DND-41 (cell line): ENCODE measurements at regions not wholly inside any gene's neighbourhood (a gene's known extent, or its start where the extent isn't known, plus 50 kb on each side); places are given as distances from the start of the nearest gene placed in this dataset.

ENCODE experiments used
- ATAC-seq: fragments of 200-7000 bp; cut with Tn5 transposase; 3 replicates; pipeline ENCODE4 v1.9.1; 2021; ENCODE audit warnings: low read depth; ENCODE audit not compliant: insufficient read depth
- DNase-seq: peaks from one replicate; pipeline ENCODE4 v3.0.0-alpha.2; 2020
- H2AFZ ChIP-seq: 2 replicates; pipeline ENCODE4 v1.6.0; 2012; ENCODE audit warnings: low read depth, low read length
- H3K27ac ChIP-seq: 2 replicates; pipeline ENCODE4 v1.5.1; 2012; ENCODE audit warnings: low read length, inconsistent platforms
- H3K27me3 ChIP-seq: fragments of 200-600 bp; sonication (generic); 2 replicates; pipeline ENCODE4 v1.6.0; 2012; ENCODE audit warnings: low read length, mild to moderate bottlenecking, inconsistent platforms; ENCODE audit not compliant: insufficient read depth, poor library complexity
- H3K36me3 ChIP-seq: 2 replicates; pipeline ENCODE4 v1.5.1; 2012; ENCODE audit warnings: low read length, inconsistent platforms; ENCODE audit not compliant: insufficient read depth
- H3K4me1 ChIP-seq: 2 replicates; pipeline ENCODE4 v1.5.1; 2012; ENCODE audit warnings: mild to moderate bottlenecking, low read length; ENCODE audit not compliant: insufficient read depth
- H3K4me2 ChIP-seq: 2 replicates; pipeline ENCODE4 v1.6.0; 2012; ENCODE audit warnings: mild to moderate bottlenecking, moderate library complexity, low read length, inconsistent platforms; ENCODE audit not compliant: insufficient read depth
- H3K4me3 ChIP-seq, 2 experiments: fragments of 200-600 bp in 1 of 2; shearing (Covaris generic) in 1 of 2; 2 replicates each; pipeline ENCODE4 v1.5.1; 2012 to 2016; ENCODE audit warnings: inconsistent platforms in 2 of 2, low read length in 2 of 2, mild to moderate bottlenecking in 2 of 2, low read depth in 1 of 2, moderate library complexity in 1 of 2
- H3K79me2 ChIP-seq: 2 replicates; pipeline ENCODE4 v1.6.0; 2012; ENCODE audit warnings: low read length, inconsistent platforms; ENCODE audit not compliant: insufficient read depth
- H3K9ac ChIP-seq: 2 replicates; pipeline ENCODE4 v1.6.0; 2012; ENCODE audit warnings: low read depth, mild to moderate bottlenecking, inconsistent platforms, low read length, moderate library complexity
- H3K9me3 ChIP-seq: 2 replicates; pipeline ENCODE4 v1.5.1; 2012; ENCODE audit warnings: low read length, moderate library complexity, mild to moderate bottlenecking, inconsistent platforms; ENCODE audit not compliant: insufficient read depth, severe bottlenecking
- H4K20me1 ChIP-seq: 2 replicates; pipeline ENCODE4 v1.6.0; 2012; ENCODE audit warnings: low read length; ENCODE audit not compliant: insufficient read depth
- EZH2 ChIP-seq: IDR thresholded peaks from 3 replicates; pipeline ENCODE4 v1.6.1; 2012; ENCODE audit warnings: borderline replicate concordance, low read depth, mild to moderate bottlenecking, moderate library complexity, low read length, inconsistent platforms; ENCODE audit not compliant: severe bottlenecking
- TF ChIP-seq, protein P1 (sequence below): IDR thresholded peaks from 2 replicates; pipeline ENCODE4 v1.5.1; 2012; ENCODE audit warnings: borderline replicate concordance, low read length, moderate library complexity, mild to moderate bottlenecking; ENCODE audit not compliant: poor library complexity, severe bottlenecking; ENCODE audit errors: extremely low read depth

DNA sequence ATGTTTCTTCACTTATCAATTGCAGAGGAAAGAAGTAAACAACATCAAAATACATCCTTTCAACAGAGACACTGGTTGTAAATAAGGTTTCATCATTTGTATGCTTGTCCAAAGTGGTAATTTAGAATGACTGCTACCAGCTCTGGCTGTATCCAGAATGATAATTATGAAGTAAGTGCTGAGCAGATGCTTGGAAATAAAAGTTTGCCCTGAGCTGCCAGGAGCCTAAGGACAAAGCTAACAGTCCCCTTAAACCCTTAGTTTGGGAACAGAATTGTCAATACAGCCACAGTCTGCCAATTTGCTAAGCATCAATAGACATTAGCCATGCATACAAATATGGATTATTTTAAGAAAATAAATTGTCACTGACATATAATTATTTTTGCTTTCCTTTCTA lies 147.0 kb upstream of the SLC13A1 start:
- Histone ChIP-seq H3K36me3 (no peaks in the 10 kb centered on the region), H3K9ac (no peak overlapping the region), H3K27ac (no peak overlapping the region), H3K4me2 (no peak overlapping the region), H3K9me3 (no peaks in the 10 kb centered on the region), H3K27me3 (no peaks in the 10 kb centered on the region), H4K20me1 (no peaks in the 10 kb centered on the region), H3K4me3 (no peak overlapping the region), H3K79me2 (no peaks in the 10 kb centered on the region), H2AFZ (no peak overlapping the region), H3K4me1 (no peaks in the 10 kb centered on the region)
- ATAC-seq = no peak
- TF ChIP-seq EZH2 = no peak
- TF ChIP-seq, protein P1, sequence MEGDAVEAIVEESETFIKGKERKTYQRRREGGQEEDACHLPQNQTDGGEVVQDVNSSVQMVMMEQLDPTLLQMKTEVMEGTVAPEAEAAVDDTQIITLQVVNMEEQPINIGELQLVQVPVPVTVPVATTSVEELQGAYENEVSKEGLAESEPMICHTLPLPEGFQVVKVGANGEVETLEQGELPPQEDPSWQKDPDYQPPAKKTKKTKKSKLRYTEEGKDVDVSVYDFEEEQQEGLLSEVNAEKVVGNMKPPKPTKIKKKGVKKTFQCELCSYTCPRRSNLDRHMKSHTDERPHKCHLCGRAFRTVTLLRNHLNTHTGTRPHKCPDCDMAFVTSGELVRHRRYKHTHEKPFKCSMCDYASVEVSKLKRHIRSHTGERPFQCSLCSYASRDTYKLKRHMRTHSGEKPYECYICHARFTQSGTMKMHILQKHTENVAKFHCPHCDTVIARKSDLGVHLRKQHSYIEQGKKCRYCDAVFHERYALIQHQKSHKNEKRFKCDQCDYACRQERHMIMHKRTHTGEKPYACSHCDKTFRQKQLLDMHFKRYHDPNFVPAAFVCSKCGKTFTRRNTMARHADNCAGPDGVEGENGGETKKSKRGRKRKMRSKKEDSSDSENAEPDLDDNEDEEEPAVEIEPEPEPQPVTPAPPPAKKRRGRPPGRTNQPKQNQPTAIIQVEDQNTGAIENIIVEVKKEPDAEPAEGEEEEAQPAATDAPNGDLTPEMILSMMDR = no peak
- no peak for DNase-seq

DNA sequence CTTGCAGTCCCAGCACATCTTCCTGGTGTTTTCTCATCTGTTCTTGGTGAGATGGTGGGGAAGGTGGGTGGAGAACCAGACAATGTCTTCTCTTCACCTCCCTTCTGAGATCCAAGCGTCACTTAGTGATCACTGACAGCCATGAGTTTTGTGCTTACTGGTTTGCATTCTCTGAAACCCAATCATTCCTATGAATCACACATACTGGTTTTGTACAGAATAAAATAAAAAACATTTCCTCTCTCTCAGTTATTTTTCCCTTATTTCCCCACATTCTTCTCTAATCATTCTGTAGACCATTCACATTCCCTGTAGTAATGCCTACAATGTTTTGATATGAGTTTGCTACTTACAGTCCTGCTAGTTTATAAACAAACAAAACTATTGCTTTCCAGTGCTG lies 143.8 kb upstream of the SLC13A1 start:
- Histone ChIP-seq H3K4me1 (no peaks in the 10 kb centered on the region), H2AFZ (no peak overlapping the region), H3K4me2 (no peak overlapping the region), H3K4me3 (no peak overlapping the region), H4K20me1 (no peaks in the 10 kb centered on the region), H3K9ac (no peak overlapping the region), H3K79me2 (no peaks in the 10 kb centered on the region), H3K27me3 (no peaks in the 10 kb centered on the region), H3K9me3 (no peaks in the 10 kb centered on the region), H3K27ac (no peak overlapping the region), H3K36me3 (no peaks in the 10 kb centered on the region)
- DNase-seq (no peak), ATAC-seq (no peak)
- TF ChIP-seq EZH2 = no peak
- TF ChIP-seq, protein P1 = no peak

DNA sequence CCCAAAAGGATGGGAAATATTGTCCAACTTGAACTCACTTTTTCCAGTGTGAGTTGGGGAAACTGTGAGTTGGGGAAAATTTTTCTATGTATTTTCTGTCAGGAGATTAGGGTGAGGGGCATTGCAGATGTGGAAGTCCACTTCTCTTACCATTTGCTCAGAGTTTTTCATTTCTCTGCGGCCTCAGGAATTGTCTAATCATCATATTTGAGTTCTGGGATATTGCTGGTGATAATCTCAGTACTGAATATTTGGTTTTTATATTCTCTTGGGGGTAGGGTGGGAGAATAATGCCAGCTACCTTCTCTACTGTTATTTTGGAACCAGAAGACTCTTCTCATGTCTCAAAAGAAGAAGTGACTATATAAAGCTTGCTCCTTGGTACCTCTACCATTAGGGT lies 141.3 kb upstream of the SLC13A1 start:
- H3K36me3 ChIP-seq = no peaks in the 10 kb centered on the region
- no peak overlapping the region for H3K9ac ChIP-seq
- TF ChIP-seq EZH2 = no peak
- TF ChIP-seq, protein P1 = no peak
- no peaks in the 10 kb centered on the region for H3K4me1 ChIP-seq
- no peak overlapping the region for H3K4me2 ChIP-seq
- no peak overlapping the region for H2AFZ ChIP-seq
- no peak overlapping the region for H3K4me3 ChIP-seq
- ATAC-seq (no peak), DNase-seq (no peak)
- no peaks in the 10 kb centered on the region for H3K9me3 ChIP-seq
- no peaks in the 10 kb centered on the region for H3K27me3 ChIP-seq
- no peak overlapping the region for H3K27ac ChIP-seq
- no peaks in the 10 kb centered on the region for H3K79me2 ChIP-seq
- H4K20me1 ChIP-seq = no peaks in the 10 kb centered on the region

DNA sequence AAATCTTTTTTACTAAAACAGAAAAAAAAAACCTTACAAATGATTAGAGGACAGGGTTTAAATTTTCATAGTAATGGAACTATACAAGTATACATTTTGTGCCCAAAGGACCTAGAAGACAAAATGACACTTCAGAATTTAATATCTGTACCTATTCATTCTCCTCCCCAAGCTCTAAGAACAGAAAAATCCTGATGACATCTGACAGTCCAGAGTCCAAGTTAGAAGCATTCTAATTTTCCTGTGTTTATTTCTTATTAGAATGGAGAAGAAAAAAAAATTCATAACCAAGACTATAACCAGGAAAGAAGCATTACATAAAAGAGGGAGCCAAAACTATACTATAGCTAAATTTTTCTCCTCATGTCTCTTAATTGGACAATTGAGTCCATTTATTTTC lies 138.9 kb upstream of the SLC13A1 start:
- Histone ChIP-seq H3K27ac (no peak overlapping the region), H2AFZ (no peak overlapping the region), H4K20me1 (no peaks in the 10 kb centered on the region), H3K9ac (no peak overlapping the region), H3K79me2 (no peaks in the 10 kb centered on the region), H3K9me3 (no peaks in the 10 kb centered on the region), H3K4me2 (no peak overlapping the region), H3K27me3 (no peaks in the 10 kb centered on the region), H3K4me1 (no peaks in the 10 kb centered on the region), H3K36me3 (no peaks in the 10 kb centered on the region), H3K4me3 (no peak overlapping the region)
- DNase-seq (no peak), ATAC-seq (no peak)
- TF ChIP-seq EZH2 = no peak
- TF ChIP-seq, protein P1 = no peak
